ENCODE measurements at regions not wholly inside any gene's neighbourhood (a gene's known extent, or its start where the extent isn't known, plus 50 kb on each side); places are given as distances from the start of the nearest gene placed in this dataset.

DNA sequence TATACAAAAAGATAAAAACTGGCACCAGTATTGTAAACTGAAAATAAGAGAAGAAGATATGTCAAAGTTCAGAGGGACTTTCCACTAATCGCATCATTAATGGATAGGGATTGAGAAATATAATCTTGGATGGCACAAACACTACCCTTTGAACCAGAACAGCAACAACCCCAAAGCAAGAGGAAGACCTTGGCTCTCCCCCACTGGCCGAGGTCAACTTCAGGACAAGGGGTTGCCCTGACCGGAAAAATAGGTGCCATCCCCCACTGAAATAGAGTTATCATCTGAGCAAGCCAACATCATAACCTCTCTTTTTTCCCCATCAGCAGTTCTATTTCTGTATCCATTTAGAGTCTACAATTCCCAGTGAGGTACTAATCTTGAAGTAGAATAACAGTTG is 72.4 kb upstream of the PCED1B start:
- no peaks in the 10 kb centered on the region for H3K27me3 ChIP-seq (ENCODE audit: control insufficient read depth in 2 of 2, insufficient read depth in 2 of 2, low read length in 2 of 2)
- Mint-ChIP-seq H3K27ac (no peak overlapping the region), H3K4me3 (no peak overlapping the region), H3K36me3 (no peaks in the 10 kb centered on the region), H3K27me3 (ENCODE audit: low read depth in 3 of 3) (peaks cover 0 to 2% (median 0%) of the 10 kb centered on the region in 3 donors), H3K9me3 (peaks cover 0 to 9% (median 2%) of the 10 kb centered on the region in 7 donors), H3K4me1 (no peaks in the 10 kb centered on the region)
- H3K9me3 ChIP-seq (replicated peaks in 1 of 2; ENCODE audit: control insufficient read depth in 1 of 2, insufficient read depth in 1 of 2, low read length in 2 of 2), result no peaks in the 10 kb centered on the region
- no peak overlapping the region for H3K4me2 ChIP-seq (replicated peaks; ENCODE audit: extremely low read depth, low read length, poor library complexity, severe bottlenecking)
- no peak for DNase-seq
- intact Hi-C loops (cut with micrococcal nuclease), result no loop called here
- H3K27ac ChIP-seq (ENCODE audit: low read depth in 1 of 2, low read length in 2 of 2), result no peak overlapping the region
- H3K79me2 ChIP-seq (ENCODE audit: insufficient read depth, low read length), result no peaks in the 10 kb centered on the region
- no peak overlapping the region for H3K4me3 ChIP-seq (replicated peaks in 1 of 3; ENCODE audit: low read depth in 2 of 3, low read length in 3 of 3)
- H3K36me3 ChIP-seq (replicated peaks in 1 of 2; ENCODE audit: control insufficient read depth in 1 of 2, insufficient read depth in 2 of 2, low read length in 2 of 2), result no peaks in the 10 kb centered on the region
- TF ChIP-seq, protein P1, sequence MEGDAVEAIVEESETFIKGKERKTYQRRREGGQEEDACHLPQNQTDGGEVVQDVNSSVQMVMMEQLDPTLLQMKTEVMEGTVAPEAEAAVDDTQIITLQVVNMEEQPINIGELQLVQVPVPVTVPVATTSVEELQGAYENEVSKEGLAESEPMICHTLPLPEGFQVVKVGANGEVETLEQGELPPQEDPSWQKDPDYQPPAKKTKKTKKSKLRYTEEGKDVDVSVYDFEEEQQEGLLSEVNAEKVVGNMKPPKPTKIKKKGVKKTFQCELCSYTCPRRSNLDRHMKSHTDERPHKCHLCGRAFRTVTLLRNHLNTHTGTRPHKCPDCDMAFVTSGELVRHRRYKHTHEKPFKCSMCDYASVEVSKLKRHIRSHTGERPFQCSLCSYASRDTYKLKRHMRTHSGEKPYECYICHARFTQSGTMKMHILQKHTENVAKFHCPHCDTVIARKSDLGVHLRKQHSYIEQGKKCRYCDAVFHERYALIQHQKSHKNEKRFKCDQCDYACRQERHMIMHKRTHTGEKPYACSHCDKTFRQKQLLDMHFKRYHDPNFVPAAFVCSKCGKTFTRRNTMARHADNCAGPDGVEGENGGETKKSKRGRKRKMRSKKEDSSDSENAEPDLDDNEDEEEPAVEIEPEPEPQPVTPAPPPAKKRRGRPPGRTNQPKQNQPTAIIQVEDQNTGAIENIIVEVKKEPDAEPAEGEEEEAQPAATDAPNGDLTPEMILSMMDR (IDR thresholded peaks at IDR 0.05), result no peak
- H3K4me1 ChIP-seq (ENCODE audit: control insufficient read depth in 1 of 2, insufficient read depth in 2 of 2, low read length in 2 of 2), result no peaks in the 10 kb centered on the region
- no peak overlapping the region for H2AFZ ChIP-seq (ENCODE audit: insufficient read depth, low read depth, low read length, poor library complexity, severe bottlenecking)
- WGBS (ENCODE audit: insufficient coverage), result no CpG with 5 or more reads among the region's 3 CpGs
- no peaks in the 10 kb centered on the region for H4K20me1 ChIP-seq (ENCODE audit: insufficient read depth, low read length)
- no peak overlapping the region for H3K9ac ChIP-seq (ENCODE audit: insufficient read depth, low read length, poor library complexity, severe bottlenecking)

DNA sequence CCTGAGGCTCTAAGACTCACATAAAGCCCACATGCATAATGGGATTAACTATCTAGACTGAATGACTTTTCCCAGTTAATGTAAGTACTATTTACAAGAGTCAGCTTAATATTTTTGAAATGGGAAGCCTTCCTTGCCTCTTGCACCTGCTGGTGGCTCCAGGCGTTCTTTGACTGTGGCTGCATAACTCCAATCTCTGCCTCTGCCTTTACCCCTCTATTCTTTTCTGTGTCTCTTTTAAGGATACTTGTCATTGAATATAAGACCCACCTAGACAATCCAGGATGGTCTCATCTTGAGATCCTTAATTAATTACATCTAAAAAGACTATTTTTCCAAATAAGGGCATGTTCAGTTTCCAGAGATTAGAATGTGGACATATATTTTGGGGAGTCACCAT is 66.9 kb upstream of the PCED1B start:
- Mint-ChIP-seq H3K27ac (no peak overlapping the region), H3K27me3 (ENCODE audit: low read depth in 3 of 3) (peaks cover 0 to 2% (median 0%) of the 10 kb centered on the region in 3 donors), H3K9me3 (peaks cover 0 to 5% (median 1%) of the 10 kb centered on the region in 7 donors), H3K4me1 (peaks cover 10% of the 10 kb centered on the region), H3K36me3 (no peaks in the 10 kb centered on the region), H3K4me3 (no peak overlapping the region)
- Histone ChIP-seq H3K4me2 (replicated peaks; ENCODE audit: extremely low read depth, low read length, poor library complexity, severe bottlenecking) (no peak overlapping the region), H3K27ac (ENCODE audit: low read depth in 1 of 2, low read length in 2 of 2) (no peak overlapping the region), H3K79me2 (ENCODE audit: insufficient read depth, low read length) (no peaks in the 10 kb centered on the region), H3K9ac (ENCODE audit: insufficient read depth, low read length, poor library complexity, severe bottlenecking) (no peak overlapping the region), H3K4me1 (ENCODE audit: control insufficient read depth in 1 of 2, insufficient read depth in 2 of 2, low read length in 2 of 2) (no peaks in the 10 kb centered on the region), H4K20me1 (ENCODE audit: insufficient read depth, low read length) (no peaks in the 10 kb centered on the region), H3K36me3 (replicated peaks in 1 of 2; ENCODE audit: control insufficient read depth in 1 of 2, insufficient read depth in 2 of 2, low read length in 2 of 2) (no peaks in the 10 kb centered on the region), H3K27me3 (ENCODE audit: control insufficient read depth in 2 of 2, insufficient read depth in 2 of 2, low read length in 2 of 2) (no peaks in the 10 kb centered on the region), H3K4me3 (replicated peaks in 1 of 3; ENCODE audit: low read depth in 2 of 3, low read length in 3 of 3) (no peak overlapping the region), H2AFZ (ENCODE audit: insufficient read depth, low read depth, low read length, poor library complexity, severe bottlenecking) (no peak overlapping the region), H3K9me3 (replicated peaks in 1 of 2; ENCODE audit: control insufficient read depth in 1 of 2, insufficient read depth in 1 of 2, low read length in 2 of 2) (no peaks in the 10 kb centered on the region)
- TF ChIP-seq, protein P1 (IDR thresholded peaks at IDR 0.05), result no peak
- no peak for DNase-seq
- no CpG with 5 or more reads among the region's 1 CpG for WGBS (ENCODE audit: insufficient coverage)
- intact Hi-C loops (cut with micrococcal nuclease), result loop anchor here in 1 of 2 donors (10.0 kb wide), 1 partner anchor 668 kb away; no protein-coding TSS in a partner anchor

Data from CD14-positive monocyte (primary cell).